Thoracic aorta (tissue), 2 donors: ENCODE measurements at regions not wholly inside any gene's neighbourhood (a gene's known extent, or its start where the extent isn't known, plus 50 kb on each side); places are given as distances from the start of the nearest gene placed in this dataset.

Experiments used
- ATAC-seq: fragments of 150-250 bp; one replicate; pipeline ENCODE4 v1.8.0; 2017; ENCODE audit warnings: low read depth; ENCODE audit not compliant: insufficient number of reproducible peaks, low FRiP score
- DNase-seq: peaks from one replicate; pipeline ENCODE4 v3.0.0-alpha.2; 2020; ENCODE audit warnings: low spot score
- H3K27ac ChIP-seq, 2 donors: fragments of 200-600 bp; sonication (generic); 1 replicate in 1 of 2; 2 replicates in 1 of 2; pipeline ENCODE4 v1.5.1; 2016; ENCODE audit warnings: mild to moderate bottlenecking in 2 of 2, moderate library complexity in 2 of 2
- H3K27me3 ChIP-seq: fragments of 200-600 bp; sonication (generic); replicated peaks from 2 replicates; pipeline ENCODE4 v1.6.0; 2016; ENCODE audit warnings: mild to moderate bottlenecking; ENCODE audit not compliant: insufficient read depth
- H3K36me3 ChIP-seq: fragments of 200-600 bp; sonication (generic); one replicate; pipeline ENCODE4 v1.5.1; 2016
- H3K4me1 ChIP-seq, 2 donors: fragments of 200-600 bp; sonication (generic); 1 replicate in 1 of 2; 2 replicates in 1 of 2; pipeline versions ENCODE4 v1.5.1 to v1.6.0; 2016; ENCODE audit warnings: low read depth in 2 of 2, mild to moderate bottlenecking in 1 of 2; ENCODE audit not compliant: control insufficient read depth in 1 of 2
- H3K4me3 ChIP-seq: fragments of 200-600 bp; sonication (generic); 2 replicates; pipeline ENCODE4 v1.5.1; 2016; ENCODE audit warnings: mild to moderate bottlenecking
- H3K9me3 ChIP-seq: fragments of 200-600 bp; sonication (generic); 2 replicates; pipeline ENCODE4 v1.5.1; 2016
- TF ChIP-seq, protein P1 (sequence below): fragments of 200-600 bp; sonication (generic); IDR thresholded peaks from one replicate; pipeline ENCODE4 v1.5.1; 2019; ENCODE audit warnings: antibody characterized with exemption

GRCh38 chr12:34377243-34378035, 355.1 kb downstream of the ALG10 start:
- peaks cover 4% of the 10 kb centered on the region for H3K9me3 ChIP-seq
- no peaks in the 10 kb centered on the region for H3K27me3 ChIP-seq
- no peak overlapping the region for H3K27ac ChIP-seq
- ATAC-seq (no peak), DNase-seq (no peak)
- H3K4me1 ChIP-seq, result no peaks in the 10 kb centered on the region
- no peak overlapping the region for H3K4me3 ChIP-seq
- TF ChIP-seq, protein P1, sequence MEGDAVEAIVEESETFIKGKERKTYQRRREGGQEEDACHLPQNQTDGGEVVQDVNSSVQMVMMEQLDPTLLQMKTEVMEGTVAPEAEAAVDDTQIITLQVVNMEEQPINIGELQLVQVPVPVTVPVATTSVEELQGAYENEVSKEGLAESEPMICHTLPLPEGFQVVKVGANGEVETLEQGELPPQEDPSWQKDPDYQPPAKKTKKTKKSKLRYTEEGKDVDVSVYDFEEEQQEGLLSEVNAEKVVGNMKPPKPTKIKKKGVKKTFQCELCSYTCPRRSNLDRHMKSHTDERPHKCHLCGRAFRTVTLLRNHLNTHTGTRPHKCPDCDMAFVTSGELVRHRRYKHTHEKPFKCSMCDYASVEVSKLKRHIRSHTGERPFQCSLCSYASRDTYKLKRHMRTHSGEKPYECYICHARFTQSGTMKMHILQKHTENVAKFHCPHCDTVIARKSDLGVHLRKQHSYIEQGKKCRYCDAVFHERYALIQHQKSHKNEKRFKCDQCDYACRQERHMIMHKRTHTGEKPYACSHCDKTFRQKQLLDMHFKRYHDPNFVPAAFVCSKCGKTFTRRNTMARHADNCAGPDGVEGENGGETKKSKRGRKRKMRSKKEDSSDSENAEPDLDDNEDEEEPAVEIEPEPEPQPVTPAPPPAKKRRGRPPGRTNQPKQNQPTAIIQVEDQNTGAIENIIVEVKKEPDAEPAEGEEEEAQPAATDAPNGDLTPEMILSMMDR, result no peak
- H3K36me3 ChIP-seq, result no peaks in the 10 kb centered on the region

GRCh38 chr12:34379142-34379541, 356.8 kb downstream of the ALG10 start:
- DNase-seq (no peak), ATAC-seq (no peak)
- TF ChIP-seq, protein P1, result no peak
- H3K36me3 ChIP-seq, result no peaks in the 10 kb centered on the region
- no peak overlapping the region for H3K4me3 ChIP-seq
- no peaks in the 10 kb centered on the region for H3K4me1 ChIP-seq
- H3K27ac ChIP-seq, result no peak overlapping the region
- H3K27me3 ChIP-seq, result no peaks in the 10 kb centered on the region
- H3K9me3 ChIP-seq, result no peaks in the 10 kb centered on the region

DNA sequence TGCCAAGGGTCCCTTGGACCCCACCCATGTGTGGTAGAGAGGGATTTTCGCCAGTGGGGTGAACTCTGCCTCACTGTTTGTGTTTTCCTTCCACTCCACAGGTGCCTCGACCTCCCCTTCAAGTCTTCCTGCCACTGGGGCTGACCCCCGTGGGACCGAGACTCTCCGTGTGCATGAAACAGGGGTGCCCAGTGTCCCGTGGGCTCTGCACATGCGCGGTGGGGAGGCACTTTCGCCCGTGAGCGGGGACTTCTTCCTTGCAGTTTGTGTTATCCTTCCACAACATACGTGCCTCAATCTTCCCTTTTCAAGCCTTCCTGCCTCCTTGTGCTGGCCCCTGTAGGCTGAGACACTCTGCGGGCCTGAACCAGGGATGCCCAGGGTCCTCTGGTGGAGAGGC, 362.4 kb downstream of the ALG10 start:
- TF ChIP-seq, protein P1, result no peak
- H3K27ac ChIP-seq, result no peak overlapping the region
- no peaks in the 10 kb centered on the region for H3K27me3 ChIP-seq
- H3K4me1 ChIP-seq, result no peaks in the 10 kb centered on the region
- H3K4me3 ChIP-seq, result no peak overlapping the region
- H3K36me3 ChIP-seq, result no peaks in the 10 kb centered on the region
- no peaks in the 10 kb centered on the region for H3K9me3 ChIP-seq
- DNase-seq (no peak), ATAC-seq (no peak)

GRCh38 chr12:34386016-34386415, 363.7 kb downstream of the ALG10 start:
- no peak for DNase-seq
- Histone ChIP-seq H3K27ac (no peak overlapping the region), H3K4me1 (no peaks in the 10 kb centered on the region), H3K36me3 (no peaks in the 10 kb centered on the region), H3K9me3 (no peaks in the 10 kb centered on the region), H3K27me3 (no peaks in the 10 kb centered on the region), H3K4me3 (no peak overlapping the region)
- no peak for ATAC-seq
- TF ChIP-seq, protein P1, result no peak

DNA sequence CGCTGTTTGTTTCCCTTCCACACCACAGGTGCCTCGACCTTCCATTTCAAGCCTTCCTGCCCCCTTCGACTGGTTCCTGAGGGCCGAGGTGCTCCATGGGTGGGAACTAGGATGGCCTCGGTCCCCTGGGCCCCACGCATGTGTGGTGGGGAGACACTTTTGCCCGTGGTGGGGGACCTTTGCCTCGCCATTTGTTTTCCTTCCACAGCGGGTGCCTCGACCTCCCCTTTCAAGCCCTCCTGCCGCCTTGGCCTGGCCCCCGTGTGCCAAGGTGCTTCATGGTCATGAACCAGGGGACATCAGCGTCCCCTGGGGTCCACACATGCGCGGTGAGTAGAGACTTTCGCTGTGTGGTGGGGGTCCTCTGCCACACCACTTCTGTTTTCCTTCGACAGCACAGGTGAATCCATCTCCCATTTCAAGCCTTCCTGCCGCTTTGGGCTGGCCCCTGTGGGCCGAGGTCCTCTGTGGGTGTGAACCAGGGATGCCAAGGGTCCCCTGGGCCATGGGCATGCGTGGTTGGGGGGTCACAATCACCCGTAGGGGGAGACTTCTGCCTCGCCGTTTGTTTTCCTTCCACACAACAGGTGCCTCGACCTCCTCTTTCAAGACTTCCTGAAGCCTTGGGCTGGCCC, 364.4 kb downstream of the ALG10 start:
- no peaks in the 10 kb centered on the region for H3K27me3 ChIP-seq
- H3K27ac ChIP-seq, result no peak overlapping the region
- ATAC-seq (no peak), DNase-seq (no peak)
- H3K36me3 ChIP-seq, result no peaks in the 10 kb centered on the region
- no peaks in the 10 kb centered on the region for H3K4me1 ChIP-seq
- TF ChIP-seq, protein P1, result no peak
- no peaks in the 10 kb centered on the region for H3K9me3 ChIP-seq
- no peak overlapping the region for H3K4me3 ChIP-seq
